ENCODE measurements at regions not wholly inside any gene's neighbourhood (a gene's known extent, or its start where the extent isn't known, plus 50 kb on each side); places are given as distances from the start of the nearest gene placed in this dataset.

- no peak for DNase-seq
These were observed 485.0 kb downstream of the TAF11L14 start for GRCh38 chr5:18119156-18119785.

GRCh38 chr5:18141222-18141621, 507.0 kb downstream of the TAF11L14 start:
- DNase-seq = no peak

GRCh38 chr5:18142831-18143230, 508.6 kb downstream of the TAF11L14 start:
- DNase-seq = no peak

GRCh38 chr5:18152671-18153070, 518.4 kb downstream of the TAF11L14 start:
- no peak for DNase-seq

GRCh38 chr5:18158166-18158565, 523.9 kb downstream of the TAF11L14 start:
- DNase-seq = no peak

GRCh38 chr5:18159331-18159730, 525.1 kb downstream of the TAF11L14 start:
- no peak for DNase-seq

- no peak for DNase-seq
These were observed 537.4 kb downstream of the TAF11L14 start for GRCh38 chr5:18171684-18172083.

GRCh38 chr5:18179579-18179978, 545.3 kb downstream of the TAF11L14 start:
- DNase-seq = no peak

GRCh38 chr5:18181575-18181974, 547.3 kb downstream of the TAF11L14 start:
- DNase-seq = no peak

GRCh38 chr5:18195910-18196309, 561.6 kb downstream of the TAF11L14 start:
- no peak for DNase-seq

- DNase-seq = no peak
These were observed 563.5 kb downstream of the TAF11L14 start for GRCh38 chr5:18197734-18198133.

- no peak for DNase-seq
These were observed 567.9 kb downstream of the TAF11L14 start for GRCh38 chr5:18202164-18202563.

- DNase-seq = no peak
These were observed 569.0 kb downstream of the TAF11L14 start for GRCh38 chr5:18203296-18203695.

GRCh38 chr5:18213666-18214065, 579.4 kb downstream of the TAF11L14 start:
- no peak for DNase-seq

- DNase-seq = no peak
These were observed 581.8 kb downstream of the TAF11L14 start for GRCh38 chr5:18216016-18216415.

GRCh38 chr5:18216729-18217128, 582.5 kb downstream of the TAF11L14 start:
- DNase-seq = no peak

GRCh38 chr5:18219241-18219640, 585.0 kb downstream of the TAF11L14 start:
- no peak for DNase-seq

- DNase-seq = no peak
These were observed 586.4 kb downstream of the TAF11L14 start for GRCh38 chr5:18220631-18221030.

GRCh38 chr5:18236386-18236785, 602.1 kb downstream of the TAF11L14 start:
- no peak for DNase-seq

GRCh38 chr5:18238321-18238720, 604.1 kb downstream of the TAF11L14 start:
- DNase-seq = no peak

GRCh38 chr5:18240971-18241370, 606.7 kb downstream of the TAF11L14 start:
- DNase-seq = no peak

GRCh38 chr5:18243846-18244245, 609.6 kb downstream of the TAF11L14 start:
- no peak for DNase-seq

- no peak for DNase-seq
These were observed 610.0 kb downstream of the TAF11L14 start for GRCh38 chr5:18244309-18244708.

GRCh38 chr5:18252559-18252958, 618.3 kb downstream of the TAF11L14 start:
- no peak for DNase-seq

- no peak for DNase-seq
These were observed 630.0 kb downstream of the TAF11L14 start for GRCh38 chr5:18264126-18264882.

Measured in activated CD8-positive, alpha-beta memory T cell treated with anti-CD3 and anti-CD28 coated beads, Interleukin-2, amount 50 U/mL, for 48 hours (primary cell).